T47D (cell line): ENCODE measurements at regions not wholly inside any gene's neighbourhood (a gene's known extent, or its start where the extent isn't known, plus 50 kb on each side); places are given as distances from the start of the nearest gene placed in this dataset.
"Not testable (repeated sequence)": the region's sequence is repeated elsewhere in the genome, so short reads cannot be mapped to it uniquely, and the experiment has no call there.

Experiments used
- DNase-seq, 2 experiments: peaks; one replicate each; pipeline versions ENCODE4 v3.0.0 to v3.0.0-alpha.2; 2011 to 2012; ENCODE audit warnings: low read depth in 1 of 2, low spot score in 1 of 2
- JUND ChIP-seq: IDR thresholded peaks from 2 replicates; pipeline ENCODE4 v1.6.1; 2012; ENCODE audit warnings: low read depth
- in situ Hi-C: cut with HindIII; loops from 2 replicates; pipeline ENCODE4 v1.10.0; 2016; ENCODE audit warnings: low sequenced_read_pairs, low pct_unique_long_range_greater_than_20kb

DNA sequence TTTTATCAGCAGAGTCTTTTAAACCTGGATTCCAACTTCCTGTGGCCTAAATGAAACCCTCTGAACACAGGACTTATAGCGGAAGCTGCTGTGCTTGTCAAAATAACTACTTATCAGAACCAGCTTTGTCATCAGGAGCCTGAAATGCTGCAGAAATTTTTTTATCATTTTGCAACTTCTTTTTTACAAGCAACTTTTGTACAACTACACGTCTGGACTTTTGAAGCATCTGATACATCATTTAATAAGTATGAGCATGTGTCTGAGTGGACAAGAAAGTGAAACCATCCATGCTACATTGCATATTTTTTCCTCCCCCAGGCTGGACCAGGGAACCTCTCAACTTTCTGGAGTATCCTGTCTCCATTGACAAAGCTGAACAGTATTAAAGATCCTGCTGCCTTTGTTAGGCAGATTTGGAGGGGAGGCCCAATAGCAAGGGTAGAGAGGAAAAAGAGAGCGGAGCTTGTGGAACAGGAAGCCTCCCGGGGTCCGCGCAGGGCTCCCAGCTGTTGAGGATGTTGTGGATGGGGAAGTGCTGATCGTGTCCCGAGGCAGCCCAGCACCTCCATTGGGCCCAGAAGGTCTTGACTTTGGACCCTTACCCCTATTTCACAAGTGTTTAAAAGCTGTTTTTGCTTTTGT, 196.6 kb downstream of the MSX2 start:
- TF ChIP-seq JUND: no peak
- DNase-seq: no peak
- in situ Hi-C loops: no loop called here

DNA sequence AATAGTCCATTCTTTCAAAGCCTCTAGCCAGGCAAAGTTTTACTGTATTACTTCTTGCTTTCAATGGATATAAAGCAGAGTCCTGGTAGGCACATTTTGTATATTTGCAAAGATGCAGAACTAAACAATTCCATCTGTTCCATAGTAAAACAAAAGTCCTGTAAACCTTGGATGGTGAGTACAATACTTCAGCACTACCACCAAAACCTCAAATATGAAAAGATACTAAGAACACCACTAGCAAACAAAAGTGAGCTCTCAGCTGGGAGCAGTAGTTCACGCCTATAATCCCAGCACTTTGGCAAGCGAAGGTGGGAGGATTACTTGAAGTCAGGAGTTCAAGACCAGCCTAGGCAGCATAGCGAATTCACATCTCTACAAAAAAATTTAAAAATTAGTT, 195.0 kb downstream of the MSX2 start:
- in situ Hi-C loops: no loop called here
- TF ChIP-seq JUND: no peak
- DNase-seq: no peak

DNA sequence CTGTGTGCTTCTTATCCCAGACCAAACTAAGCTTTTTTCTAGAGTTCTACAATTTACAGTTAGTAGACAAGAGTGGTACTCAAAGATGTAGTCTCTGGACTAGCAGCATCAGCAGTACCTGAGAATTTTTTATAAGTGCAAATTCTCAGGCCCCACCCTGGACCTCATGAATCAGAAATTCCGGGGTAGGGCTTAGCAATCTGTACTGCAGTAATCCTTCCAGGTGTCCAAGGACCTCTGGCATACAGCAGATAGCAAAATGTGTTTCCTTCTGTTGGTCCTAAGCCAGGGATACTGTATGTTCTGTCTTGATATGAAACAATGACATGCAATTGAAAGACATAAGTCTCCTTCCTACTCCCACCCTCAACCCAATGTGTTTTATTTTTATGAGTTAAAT, 194.3 kb downstream of the MSX2 start:
- no peak for TF ChIP-seq JUND
- DNase-seq: no peak
- in situ Hi-C loops: no loop called here

DNA sequence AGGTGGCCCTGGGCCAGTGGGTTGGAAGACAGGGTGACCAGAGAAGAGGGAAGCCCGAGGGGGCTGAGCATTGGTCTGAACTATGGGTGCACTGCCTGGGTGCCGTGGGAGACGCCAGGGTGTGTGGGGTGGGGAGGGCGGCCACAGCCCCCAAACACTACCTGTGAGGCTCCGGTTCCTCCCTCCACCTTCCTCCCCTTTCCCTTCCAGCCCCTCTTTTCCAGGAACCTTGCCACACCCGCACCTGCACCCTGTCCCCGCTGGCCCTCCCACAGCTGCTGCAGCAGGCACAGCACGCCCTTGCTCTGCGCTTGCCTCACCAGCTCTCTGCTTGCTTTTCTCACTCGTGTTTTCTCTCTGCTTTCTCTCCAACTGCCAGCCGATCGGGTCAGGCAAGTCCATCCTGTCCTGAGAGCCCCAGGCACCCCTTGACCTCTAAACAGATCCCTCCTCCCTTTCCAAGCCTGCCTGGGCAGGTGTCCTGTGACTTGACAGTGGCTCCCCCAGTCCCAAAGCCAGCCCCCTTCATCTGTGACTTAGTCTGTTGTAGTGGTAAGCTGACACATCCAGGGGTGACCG, 193.7 kb downstream of the MSX2 start:
- no peak for TF ChIP-seq JUND
- DNase-seq: peak in 1 of 2 experiments; percentile 87
- in situ Hi-C loops: no loop called here

DNA sequence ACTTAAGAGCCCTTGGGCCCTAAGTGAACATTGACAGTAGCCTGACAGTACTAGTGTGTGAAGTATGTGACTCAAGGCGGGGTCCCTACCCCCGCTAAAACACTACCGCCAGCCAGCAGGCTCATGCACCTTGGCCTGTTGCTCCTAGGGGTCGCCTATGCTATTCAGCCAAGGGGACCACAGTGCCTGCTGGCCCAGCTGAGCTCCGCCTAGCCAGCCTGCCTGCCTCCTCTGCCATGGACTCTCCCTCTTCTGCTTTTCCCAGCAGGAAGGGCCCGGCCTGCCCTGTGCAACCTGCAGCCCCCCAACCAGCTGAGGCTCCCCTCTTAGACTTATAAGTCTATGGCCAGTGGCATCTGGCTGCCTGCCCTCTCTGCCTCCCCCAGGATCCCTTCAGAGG, 193.1 kb downstream of the MSX2 start:
- in situ Hi-C loops, DNase-seq: not testable (repeated sequence)

DNA sequence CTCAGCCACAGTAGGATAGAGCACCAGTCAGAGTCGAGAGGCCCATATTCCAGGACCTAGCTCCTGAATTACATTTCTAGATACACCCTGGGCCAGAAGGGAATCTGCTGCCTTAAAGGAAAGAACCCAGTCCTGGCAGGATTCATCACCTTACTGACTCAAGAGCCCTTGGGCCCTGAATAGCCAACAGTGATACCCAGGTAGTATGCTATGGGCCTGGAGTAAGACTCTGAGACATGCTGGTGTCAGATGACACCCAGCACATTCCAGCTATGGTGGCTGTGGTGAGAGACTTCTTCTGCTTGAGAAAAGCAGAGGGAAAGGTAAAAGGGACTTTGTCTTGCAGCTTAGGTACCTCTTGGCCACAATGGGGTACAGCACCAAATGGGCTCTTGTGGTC, 192.5 kb downstream of the MSX2 start:
- peak in 1 of 2 experiments; percentile 34 for DNase-seq
- in situ Hi-C loops: not testable (repeated sequence)

- DNase-seq: no peak
- TF ChIP-seq JUND: no peak
- in situ Hi-C loops: no loop called here
Measured at GRCh38 chr5:174916227-174916626, 191.8 kb downstream of the MSX2 start.

DNA sequence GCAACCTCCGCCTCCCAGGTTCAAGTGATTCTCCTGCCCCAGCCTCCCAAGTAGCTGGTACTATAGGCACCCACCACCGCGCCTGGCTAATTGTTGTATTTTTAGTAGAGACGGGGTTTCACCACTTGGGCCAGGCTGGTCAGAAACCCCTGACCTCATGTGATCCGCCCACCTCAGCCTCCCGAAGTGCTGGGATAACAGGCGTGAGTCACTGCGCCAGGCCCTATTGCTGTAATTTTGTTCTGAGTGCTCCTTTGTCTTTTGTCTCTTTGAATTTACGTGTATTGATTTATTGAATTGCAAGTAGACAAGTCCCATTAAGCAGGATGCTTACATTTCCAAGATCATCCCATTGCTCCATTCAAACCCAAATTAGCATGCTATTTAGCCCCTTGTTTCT, 186.7 kb downstream of the MSX2 start:
- in situ Hi-C loops: no loop called here
- DNase-seq: no peak
- no peak for TF ChIP-seq JUND

DNA sequence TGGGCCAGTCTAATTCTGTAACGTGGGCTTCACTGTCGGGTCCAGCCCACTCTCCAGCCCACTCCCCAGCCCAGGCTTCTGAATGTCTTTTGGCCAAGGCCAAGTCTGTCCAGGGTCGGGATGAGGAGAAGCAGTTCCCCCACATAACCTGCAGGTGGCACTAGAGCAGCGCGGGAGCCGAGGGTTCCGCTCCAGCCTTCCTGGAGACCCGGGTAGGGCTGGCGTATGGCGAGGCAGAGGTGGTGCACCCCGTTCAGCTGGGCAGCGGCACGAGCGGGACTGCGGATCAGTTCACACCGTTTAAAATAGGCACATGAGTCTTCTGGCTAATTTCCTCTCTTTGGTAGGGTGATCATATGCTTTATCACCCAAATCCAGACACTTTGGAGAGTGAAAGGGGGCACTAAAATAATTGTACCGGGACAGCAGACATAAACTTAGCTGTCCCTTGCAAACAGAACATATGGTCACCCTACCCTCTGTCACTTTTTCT, 185.9 kb downstream of the MSX2 start:
- in situ Hi-C loops: no loop called here
- no peak for TF ChIP-seq JUND
- DNase-seq: peak; percentile 78 to 79

- in situ Hi-C loops: no loop called here
Measured at GRCh38 chr5:174903172-174903732, 178.9 kb downstream of the MSX2 start.

DNA sequence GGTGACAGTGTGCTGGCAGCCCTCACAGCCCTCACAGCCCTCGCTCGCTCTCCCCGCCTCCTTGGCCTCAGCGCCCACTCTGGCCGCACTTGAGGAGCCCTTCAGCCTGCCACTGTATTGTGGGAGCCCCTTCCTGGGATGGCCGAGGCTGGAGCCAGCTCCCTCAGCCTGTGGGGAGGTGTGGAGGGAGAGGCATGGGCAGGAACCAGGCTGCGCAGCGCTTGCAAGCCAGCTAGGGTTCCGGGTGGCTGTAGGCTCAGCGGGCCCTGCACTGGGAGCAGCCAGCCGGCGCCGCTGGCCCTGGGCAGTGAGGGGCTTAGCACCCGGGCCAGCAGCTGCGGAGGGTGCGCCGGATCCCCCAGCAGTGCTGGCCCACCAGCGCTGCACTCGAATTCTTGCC, 177.0 kb downstream of the MSX2 start:
- no peak for DNase-seq
- TF ChIP-seq JUND: no peak
- in situ Hi-C loops: no loop called here

More at GRCh38 chr5:174903172-174903732, 178.9 kb downstream of the MSX2 start:
- DNase-seq: no peak
- TF ChIP-seq JUND: no peak

DNA sequence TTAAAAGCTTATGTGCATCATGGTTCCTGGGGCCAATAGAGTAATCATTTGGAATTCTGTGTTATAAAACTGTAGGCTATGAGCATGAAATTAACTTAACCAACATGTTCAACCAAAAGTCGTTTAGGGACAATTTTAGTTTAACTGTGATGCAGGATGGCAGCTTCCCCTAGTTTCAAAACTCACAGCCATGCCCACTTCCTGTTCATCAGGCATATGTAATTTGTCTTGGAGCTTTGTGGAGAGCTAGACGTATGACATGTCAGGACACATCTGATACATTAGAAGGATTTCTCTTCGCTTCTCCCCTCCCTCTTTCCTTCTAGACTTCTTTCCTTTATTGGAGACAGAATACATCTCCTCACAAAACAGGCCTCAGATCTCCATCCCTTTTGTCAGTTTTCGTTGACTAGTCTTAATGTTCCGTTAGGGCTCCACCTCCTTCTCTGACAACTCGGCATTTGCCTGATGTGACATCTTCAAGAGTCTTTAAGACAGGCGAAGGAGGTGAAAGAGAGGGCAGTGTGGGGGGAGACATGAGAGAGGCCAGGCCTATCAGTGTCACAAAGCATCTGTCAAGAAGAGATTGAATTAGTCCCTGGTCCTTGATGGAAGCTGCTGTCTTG, 176.0 kb downstream of the MSX2 start:
- in situ Hi-C loops: no loop called here
- no peak for TF ChIP-seq JUND
- no peak for DNase-seq

- no peak for TF ChIP-seq JUND
- no peak for DNase-seq
- in situ Hi-C loops: no loop called here
Measured at GRCh38 chr5:174897281-174897950, 173.0 kb downstream of the MSX2 start.
